Neural crest cell (in vitro differentiated cells): ENCODE measurements at regions not wholly inside any gene's neighbourhood (a gene's known extent, or its start where the extent isn't known, plus 50 kb on each side); places are given as distances from the start of the nearest gene placed in this dataset.
"Not testable (repeated sequence)": the region's sequence is repeated elsewhere in the genome, so short reads cannot be mapped to it uniquely, and the experiment has no call there.

Source experiments
- DNase-seq: peaks from one replicate; pipeline ENCODE4 v3.0.0; 2021; ENCODE audit warnings: low read depth, mixed read lengths, low spot score
- H3K27ac Mint-ChIP-seq: one replicate; pipeline ENCODE4 v1.8.0; 2021; ENCODE audit warnings: mild to moderate bottlenecking, mixed read lengths; ENCODE audit not compliant: unreplicated experiment
- H3K27me3 Mint-ChIP-seq: 2 replicates; pipeline ENCODE4 v1.8.0; 2021; ENCODE audit warnings: low read depth, mild to moderate bottlenecking, mixed read lengths
- H3K36me3 Mint-ChIP-seq: 2 replicates; pipeline ENCODE4 v1.8.0; 2021; ENCODE audit warnings: low read depth, mild to moderate bottlenecking, mixed read lengths
- H3K4me1 Mint-ChIP-seq: 2 replicates; pipeline ENCODE4 v1.8.0; 2021; ENCODE audit warnings: mixed read lengths
- H3K4me3 Mint-ChIP-seq: one replicate; pipeline ENCODE4 v1.8.0; 2021; ENCODE audit warnings: mild to moderate bottlenecking, mixed read lengths
- H3K9me3 Mint-ChIP-seq: 2 replicates; pipeline ENCODE4 v1.8.0; 2021; ENCODE audit warnings: mixed read lengths
- TF ChIP-seq, protein P1 (sequence below): fragments of 200-600 bp; sonication (generic); conservative IDR thresholded peaks from 2 replicates; pipeline ENCODE4 v1.5.0; 2021; ENCODE audit warnings: antibody characterized with exemption, mild to moderate bottlenecking

DNA sequence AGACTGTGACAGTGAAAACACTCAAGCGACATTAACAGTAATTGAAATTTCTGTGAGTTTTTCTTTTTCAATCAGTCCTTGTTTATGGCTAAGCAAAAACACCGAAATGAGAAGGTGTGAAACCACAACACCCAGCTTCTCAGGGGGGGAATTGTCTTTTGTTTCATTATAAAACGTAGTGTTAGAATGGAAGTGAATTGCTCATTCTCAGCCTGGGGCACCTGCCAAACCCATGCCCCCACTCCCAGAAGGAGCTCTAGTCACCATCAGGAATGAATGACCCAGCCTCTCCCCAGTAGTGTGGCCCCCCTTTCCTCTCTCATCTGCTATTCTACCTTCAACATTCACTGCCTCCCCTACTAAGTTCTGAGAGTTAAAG is 185.8 kb upstream of the CFAP20DC start:
- TF ChIP-seq, protein P1, sequence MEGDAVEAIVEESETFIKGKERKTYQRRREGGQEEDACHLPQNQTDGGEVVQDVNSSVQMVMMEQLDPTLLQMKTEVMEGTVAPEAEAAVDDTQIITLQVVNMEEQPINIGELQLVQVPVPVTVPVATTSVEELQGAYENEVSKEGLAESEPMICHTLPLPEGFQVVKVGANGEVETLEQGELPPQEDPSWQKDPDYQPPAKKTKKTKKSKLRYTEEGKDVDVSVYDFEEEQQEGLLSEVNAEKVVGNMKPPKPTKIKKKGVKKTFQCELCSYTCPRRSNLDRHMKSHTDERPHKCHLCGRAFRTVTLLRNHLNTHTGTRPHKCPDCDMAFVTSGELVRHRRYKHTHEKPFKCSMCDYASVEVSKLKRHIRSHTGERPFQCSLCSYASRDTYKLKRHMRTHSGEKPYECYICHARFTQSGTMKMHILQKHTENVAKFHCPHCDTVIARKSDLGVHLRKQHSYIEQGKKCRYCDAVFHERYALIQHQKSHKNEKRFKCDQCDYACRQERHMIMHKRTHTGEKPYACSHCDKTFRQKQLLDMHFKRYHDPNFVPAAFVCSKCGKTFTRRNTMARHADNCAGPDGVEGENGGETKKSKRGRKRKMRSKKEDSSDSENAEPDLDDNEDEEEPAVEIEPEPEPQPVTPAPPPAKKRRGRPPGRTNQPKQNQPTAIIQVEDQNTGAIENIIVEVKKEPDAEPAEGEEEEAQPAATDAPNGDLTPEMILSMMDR: no peak
- DNase-seq: no peak

DNA sequence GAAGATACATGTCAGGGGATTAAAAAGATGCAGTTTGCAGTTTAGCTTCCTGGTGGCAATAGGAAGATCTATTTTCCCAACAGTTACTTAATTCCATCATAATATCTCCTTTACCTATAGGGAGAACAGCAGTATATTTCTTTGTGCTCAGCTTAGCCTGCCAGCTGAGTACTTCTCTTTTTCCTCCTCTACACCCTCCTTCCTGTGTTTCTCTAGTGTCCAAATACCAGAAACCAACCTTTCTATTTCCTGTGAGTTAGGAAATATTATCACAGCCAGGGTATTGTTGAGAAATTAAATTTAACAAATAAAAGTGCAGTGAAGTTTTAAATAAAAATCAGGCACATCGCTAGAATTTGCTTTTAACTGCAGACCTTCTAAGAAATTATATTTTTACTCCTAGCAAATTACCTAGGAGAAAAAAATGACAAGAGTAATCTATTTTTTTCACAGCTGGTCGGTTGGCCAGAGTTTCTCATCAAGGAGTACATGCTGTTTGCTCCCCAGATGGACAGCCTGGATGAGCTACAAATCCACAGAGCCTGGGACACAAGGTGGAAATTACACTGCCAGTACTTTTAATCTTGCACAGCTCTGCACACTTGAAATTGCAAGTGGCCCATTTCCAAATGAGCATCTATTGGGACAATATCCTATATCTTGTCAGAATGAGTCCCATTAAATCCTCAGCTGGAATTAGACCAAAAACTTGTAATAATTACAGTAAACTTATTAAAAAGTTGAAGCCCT is 185.2 kb upstream of the CFAP20DC start:
- H3K4me3 Mint-ChIP-seq: no peak overlapping the region
- peaks cover 16% of the 10 kb centered on the region for H3K9me3 Mint-ChIP-seq
- peaks cover 8% of the 10 kb centered on the region for H3K36me3 Mint-ChIP-seq
- no peaks in the 10 kb centered on the region for H3K4me1 Mint-ChIP-seq
- DNase-seq: no peak
- no peak overlapping the region for H3K27ac Mint-ChIP-seq
- TF ChIP-seq, protein P1: no peak
- no peaks in the 10 kb centered on the region for H3K27me3 Mint-ChIP-seq

More for the DNA sequence above, 185.8 kb upstream of the CFAP20DC start:
- Mint-ChIP-seq H3K36me3 (peaks cover 8% of the 10 kb centered on the region), H3K4me3 (no peak overlapping the region), H3K27ac (no peak overlapping the region), H3K4me1 (no peaks in the 10 kb centered on the region), H3K9me3 (peaks cover 15% of the 10 kb centered on the region), H3K27me3 (no peaks in the 10 kb centered on the region)

DNA sequence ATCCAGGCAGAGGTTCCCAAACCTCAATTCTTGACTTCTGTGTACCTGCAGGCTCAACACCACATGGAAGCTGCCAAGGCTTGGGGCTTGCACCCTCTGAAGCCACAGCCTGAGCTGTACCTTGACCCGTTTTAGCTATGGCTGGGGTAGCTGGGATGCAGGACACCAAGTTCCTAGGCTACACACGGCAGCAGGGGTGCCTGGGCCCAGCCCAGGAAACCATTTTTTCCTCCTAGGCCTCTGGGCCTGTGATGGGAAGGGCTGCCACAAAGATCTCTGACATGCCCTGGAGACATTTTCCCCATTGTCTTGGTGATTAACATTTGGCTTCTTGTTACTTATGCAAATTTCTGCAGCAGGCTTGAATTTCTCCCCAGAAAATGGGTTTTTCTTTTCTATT is 180.6 kb upstream of the CFAP20DC start:
- not testable (repeated sequence) for DNase-seq, H3K4me3 Mint-ChIP-seq, H3K27me3 Mint-ChIP-seq, H3K27ac Mint-ChIP-seq, H3K4me1 Mint-ChIP-seq
- peaks cover 16% of the 10 kb centered on the region for H3K36me3 Mint-ChIP-seq
- H3K9me3 Mint-ChIP-seq: peaks cover 17% of the 10 kb centered on the region

DNA sequence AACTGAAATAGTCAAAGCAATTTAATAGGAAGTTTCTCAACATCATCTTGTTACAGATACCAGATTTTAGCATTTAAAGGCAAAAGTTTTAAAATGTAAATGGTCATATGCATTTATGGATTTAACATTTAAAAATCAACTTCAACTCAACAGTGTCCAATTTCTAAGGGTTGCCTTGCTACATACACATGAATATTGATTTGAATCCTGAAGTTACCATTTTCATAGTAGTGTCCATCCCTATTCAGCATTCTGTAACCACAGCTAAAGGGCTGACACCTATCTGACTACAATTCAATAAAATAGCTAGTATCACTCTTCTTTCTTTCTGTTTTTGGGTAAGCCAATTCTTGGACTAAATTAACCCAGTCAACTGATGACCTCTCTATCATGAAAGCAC is 164.0 kb upstream of the CFAP20DC start:
- H3K4me3 Mint-ChIP-seq: no peak overlapping the region
- TF ChIP-seq, protein P1: no peak
- peaks cover 8% of the 10 kb centered on the region for H3K4me1 Mint-ChIP-seq
- H3K9me3 Mint-ChIP-seq: no peaks in the 10 kb centered on the region
- DNase-seq: no peak
- no peak overlapping the region for H3K27ac Mint-ChIP-seq
- H3K36me3 Mint-ChIP-seq: no peaks in the 10 kb centered on the region
- H3K27me3 Mint-ChIP-seq: no peaks in the 10 kb centered on the region

DNA sequence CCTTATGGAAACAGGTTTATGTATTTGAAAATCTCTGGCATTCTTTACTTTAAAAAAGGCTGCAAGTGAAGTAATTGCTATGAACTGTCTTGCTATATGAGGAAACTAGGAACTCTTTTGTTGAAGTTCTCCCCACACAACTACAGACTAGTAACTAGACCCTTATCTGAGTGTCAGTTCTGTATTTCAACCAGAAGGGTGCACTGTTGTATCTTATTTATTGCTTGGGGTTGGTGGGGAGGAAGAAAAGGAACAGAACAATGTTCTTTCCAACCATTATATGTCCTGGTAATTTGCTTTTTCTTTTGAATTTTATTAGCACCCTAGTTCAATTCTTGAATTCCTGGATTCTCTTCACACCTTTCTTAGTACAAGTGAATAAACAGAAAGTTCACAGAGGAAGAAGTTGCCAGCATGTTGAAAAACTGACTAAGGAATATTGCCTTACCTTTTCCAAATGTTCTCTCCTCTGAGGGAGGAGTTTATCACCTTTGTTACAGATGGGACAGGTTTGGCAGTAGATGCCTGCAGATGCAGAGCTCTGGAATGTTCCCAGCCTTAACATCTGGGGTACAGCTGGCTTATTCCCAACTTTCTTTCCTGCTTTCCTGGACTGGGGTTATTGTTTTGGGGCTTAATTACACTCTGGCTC is 162.4 kb upstream of the CFAP20DC start:
- H3K27ac Mint-ChIP-seq: no peak overlapping the region
- TF ChIP-seq, protein P1: peak; percentile 85
- no peaks in the 10 kb centered on the region for H3K9me3 Mint-ChIP-seq
- H3K4me3 Mint-ChIP-seq: no peak overlapping the region
- no peaks in the 10 kb centered on the region for H3K27me3 Mint-ChIP-seq
- no peaks in the 10 kb centered on the region for H3K36me3 Mint-ChIP-seq
- no peak for DNase-seq
- peaks cover 8% of the 10 kb centered on the region for H3K4me1 Mint-ChIP-seq

DNA sequence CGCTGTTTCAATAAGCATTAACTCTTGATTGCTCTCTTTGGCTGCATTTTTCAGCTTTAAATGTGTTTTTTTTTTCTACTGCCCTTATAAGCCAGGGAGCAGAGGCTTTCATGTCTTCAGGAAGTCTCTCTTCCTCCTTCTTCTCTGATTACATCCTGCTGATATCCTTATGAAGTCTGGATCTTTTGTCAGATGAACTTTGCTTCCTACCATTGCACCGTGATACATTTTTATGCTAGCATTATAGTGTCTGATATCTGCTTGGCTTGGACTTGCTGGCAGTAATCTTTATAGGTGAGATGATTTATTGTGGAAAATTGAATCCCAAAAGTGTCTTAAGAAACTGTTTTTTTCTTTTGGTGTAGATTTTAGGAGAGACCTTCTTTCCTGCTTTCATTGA is 160.4 kb upstream of the CFAP20DC start:
- no peak overlapping the region for H3K27ac Mint-ChIP-seq
- H3K9me3 Mint-ChIP-seq: peaks cover 2% of the 10 kb centered on the region
- TF ChIP-seq, protein P1: no peak
- no peaks in the 10 kb centered on the region for H3K27me3 Mint-ChIP-seq
- H3K4me3 Mint-ChIP-seq: no peak overlapping the region
- peaks cover 8% of the 10 kb centered on the region for H3K4me1 Mint-ChIP-seq
- no peaks in the 10 kb centered on the region for H3K36me3 Mint-ChIP-seq
- no peak for DNase-seq
